ENCODE measurements at regions not wholly inside any gene's neighbourhood (a gene's known extent, or its start where the extent isn't known, plus 50 kb on each side); places are given as distances from the start of the nearest gene placed in this dataset.

DNA sequence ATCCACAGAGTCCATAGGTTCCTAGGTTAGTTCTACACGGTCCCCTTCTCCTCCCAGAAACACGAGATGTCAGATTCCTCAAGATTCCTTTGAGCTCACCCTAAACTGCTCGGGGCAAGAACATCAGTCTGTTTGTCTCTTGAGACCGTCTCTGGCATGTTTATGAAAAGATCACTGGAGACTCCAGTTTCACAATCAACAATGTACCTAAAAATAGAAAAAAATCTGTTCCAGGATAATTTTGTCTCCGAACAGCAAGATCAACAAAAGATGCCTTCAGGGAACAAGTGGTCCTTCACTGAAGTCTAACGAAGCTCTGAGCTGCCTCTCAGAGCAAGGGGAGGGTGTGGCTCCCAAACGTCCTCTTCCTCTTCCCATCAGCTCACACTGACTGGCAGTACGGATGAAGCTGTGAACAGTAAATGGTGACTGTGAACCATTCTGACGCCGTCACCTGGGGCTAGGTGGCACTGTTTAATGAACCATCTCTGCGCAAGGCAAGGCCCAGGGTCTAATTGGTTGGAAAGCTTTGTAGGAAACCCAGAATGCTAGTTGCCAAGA lies 156.2 kb upstream of the LYZL1 start:
- no peak overlapping the region for H3K4me3 ChIP-seq (replicated peaks in 1 of 4; ENCODE audit: control extremely low read depth in 1 of 4, insufficient read depth in 1 of 4, low read depth in 3 of 4, low read length in 4 of 4)
- H3K27ac ChIP-seq (ENCODE audit: insufficient read depth, low read length): no peak overlapping the region
- no peaks in the 10 kb centered on the region for H3K27me3 ChIP-seq (ENCODE audit: control insufficient read depth, insufficient read depth, low read length)
- H3K9ac ChIP-seq (ENCODE audit: insufficient read depth, low read length): no peak overlapping the region
- no peak overlapping the region for H3K4me2 ChIP-seq (ENCODE audit: extremely low read depth, insufficient read depth, low read length)
- H4K20me1 ChIP-seq (ENCODE audit: control insufficient read depth, extremely low read depth, insufficient read depth, low read length): no peaks in the 10 kb centered on the region
- no peaks in the 10 kb centered on the region for H3K9me3 ChIP-seq (ENCODE audit: control insufficient read depth, insufficient read depth, low read depth, low read length)
- no peak overlapping the region for H2AFZ ChIP-seq (ENCODE audit: low read length)
- DNase-seq (ENCODE audit: low read depth in 2 of 2): peak in 1 of 2 donors; percentile 14
- TF ChIP-seq EZH2 (IDR thresholded peaks at IDR 0.05; ENCODE audit: low read length, missing control alignments): no peak
- TF ChIP-seq, protein P1, sequence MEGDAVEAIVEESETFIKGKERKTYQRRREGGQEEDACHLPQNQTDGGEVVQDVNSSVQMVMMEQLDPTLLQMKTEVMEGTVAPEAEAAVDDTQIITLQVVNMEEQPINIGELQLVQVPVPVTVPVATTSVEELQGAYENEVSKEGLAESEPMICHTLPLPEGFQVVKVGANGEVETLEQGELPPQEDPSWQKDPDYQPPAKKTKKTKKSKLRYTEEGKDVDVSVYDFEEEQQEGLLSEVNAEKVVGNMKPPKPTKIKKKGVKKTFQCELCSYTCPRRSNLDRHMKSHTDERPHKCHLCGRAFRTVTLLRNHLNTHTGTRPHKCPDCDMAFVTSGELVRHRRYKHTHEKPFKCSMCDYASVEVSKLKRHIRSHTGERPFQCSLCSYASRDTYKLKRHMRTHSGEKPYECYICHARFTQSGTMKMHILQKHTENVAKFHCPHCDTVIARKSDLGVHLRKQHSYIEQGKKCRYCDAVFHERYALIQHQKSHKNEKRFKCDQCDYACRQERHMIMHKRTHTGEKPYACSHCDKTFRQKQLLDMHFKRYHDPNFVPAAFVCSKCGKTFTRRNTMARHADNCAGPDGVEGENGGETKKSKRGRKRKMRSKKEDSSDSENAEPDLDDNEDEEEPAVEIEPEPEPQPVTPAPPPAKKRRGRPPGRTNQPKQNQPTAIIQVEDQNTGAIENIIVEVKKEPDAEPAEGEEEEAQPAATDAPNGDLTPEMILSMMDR (conservative IDR thresholded peaks at IDR 0.05 in 1 of 2, IDR thresholded peaks at IDR 0.05 in 1 of 2; ENCODE audit: low read depth in 1 of 2, low read length in 2 of 2): no peak
- no peaks in the 10 kb centered on the region for H3K4me1 ChIP-seq (ENCODE audit: control insufficient read depth, extremely low read depth, insufficient read depth, low read length)
- H3K36me3 ChIP-seq (ENCODE audit: control insufficient read depth, insufficient read depth, low read length): no peaks in the 10 kb centered on the region
- no peaks in the 10 kb centered on the region for H3K79me2 ChIP-seq (ENCODE audit: control insufficient read depth, insufficient read depth, low read length)

DNA sequence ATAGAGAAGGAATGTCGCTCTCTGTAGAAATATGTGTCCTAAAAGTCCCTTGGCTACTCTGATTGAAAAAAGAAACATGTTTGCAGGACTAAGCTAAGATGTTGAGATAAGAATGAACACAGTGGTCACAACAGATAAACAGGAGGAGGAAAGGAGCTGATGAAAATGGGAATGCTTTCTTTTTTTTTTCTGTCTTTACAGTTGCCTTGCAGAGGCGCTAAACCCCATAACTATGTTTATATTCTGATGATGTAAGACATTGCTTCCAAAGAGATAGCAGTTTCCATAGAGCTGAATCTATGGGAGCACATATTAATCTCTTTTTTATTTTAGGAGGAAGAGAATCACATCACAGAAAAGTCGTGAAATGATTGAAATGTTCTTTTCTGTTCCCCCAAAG lies 153.5 kb upstream of the LYZL1 start:
- Histone ChIP-seq H3K36me3 (ENCODE audit: control insufficient read depth, insufficient read depth, low read length) (no peaks in the 10 kb centered on the region), H3K4me2 (ENCODE audit: extremely low read depth, insufficient read depth, low read length) (no peak overlapping the region), H3K27ac (ENCODE audit: insufficient read depth, low read length) (no peak overlapping the region), H3K9me3 (ENCODE audit: control insufficient read depth, insufficient read depth, low read depth, low read length) (no peaks in the 10 kb centered on the region), H3K4me3 (replicated peaks in 1 of 4; ENCODE audit: control extremely low read depth in 1 of 4, insufficient read depth in 1 of 4, low read depth in 3 of 4, low read length in 4 of 4) (no peak overlapping the region), H2AFZ (ENCODE audit: low read length) (no peak overlapping the region), H4K20me1 (ENCODE audit: control insufficient read depth, extremely low read depth, insufficient read depth, low read length) (no peaks in the 10 kb centered on the region), H3K9ac (ENCODE audit: insufficient read depth, low read length) (no peak overlapping the region), H3K4me1 (ENCODE audit: control insufficient read depth, extremely low read depth, insufficient read depth, low read length) (peaks cover under 1% of the 10 kb centered on the region), H3K27me3 (ENCODE audit: control insufficient read depth, insufficient read depth, low read length) (no peaks in the 10 kb centered on the region), H3K79me2 (ENCODE audit: control insufficient read depth, insufficient read depth, low read length) (no peaks in the 10 kb centered on the region)
- DNase-seq (ENCODE audit: low read depth in 2 of 2): no peak
- TF ChIP-seq, protein P1 (conservative IDR thresholded peaks at IDR 0.05 in 1 of 2, IDR thresholded peaks at IDR 0.05 in 1 of 2; ENCODE audit: low read depth in 1 of 2, low read length in 2 of 2): no peak
- TF ChIP-seq EZH2 (IDR thresholded peaks at IDR 0.05; ENCODE audit: low read length, missing control alignments): no peak

DNA sequence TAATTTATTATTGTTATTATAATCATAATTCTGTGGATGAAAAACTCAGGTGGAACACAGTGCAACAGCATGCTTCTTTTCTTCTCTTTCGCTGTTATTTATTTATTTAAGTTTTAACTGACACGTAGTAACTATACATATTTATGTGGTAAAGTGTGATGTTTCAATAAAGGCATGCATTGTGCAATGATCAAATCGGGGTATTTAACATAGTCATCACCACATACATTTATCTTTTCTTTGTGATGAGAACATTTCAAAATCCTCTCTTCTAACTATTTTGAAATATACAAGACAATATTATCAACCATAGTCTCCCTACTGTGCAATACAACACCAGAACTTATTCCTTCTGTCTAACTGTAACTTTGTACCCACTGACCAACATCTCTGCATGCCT lies 152.5 kb upstream of the LYZL1 start:
- H2AFZ ChIP-seq (ENCODE audit: low read length): no peak overlapping the region

More for the DNA sequence above, 152.5 kb upstream of the LYZL1 start:
- Histone ChIP-seq H3K4me1 (ENCODE audit: control insufficient read depth, extremely low read depth, insufficient read depth, low read length) (peaks cover 6% of the 10 kb centered on the region), H3K27ac (ENCODE audit: insufficient read depth, low read length) (no peak overlapping the region), H3K4me2 (ENCODE audit: extremely low read depth, insufficient read depth, low read length) (no peak overlapping the region), H3K27me3 (ENCODE audit: control insufficient read depth, insufficient read depth, low read length) (no peaks in the 10 kb centered on the region), H3K4me3 (replicated peaks in 1 of 4; ENCODE audit: control extremely low read depth in 1 of 4, insufficient read depth in 1 of 4, low read depth in 3 of 4, low read length in 4 of 4) (no peak overlapping the region), H3K36me3 (ENCODE audit: control insufficient read depth, insufficient read depth, low read length) (no peaks in the 10 kb centered on the region), H3K9me3 (ENCODE audit: control insufficient read depth, insufficient read depth, low read depth, low read length) (no peaks in the 10 kb centered on the region), H4K20me1 (ENCODE audit: control insufficient read depth, extremely low read depth, insufficient read depth, low read length) (no peaks in the 10 kb centered on the region), H3K79me2 (ENCODE audit: control insufficient read depth, insufficient read depth, low read length) (no peaks in the 10 kb centered on the region), H3K9ac (ENCODE audit: insufficient read depth, low read length) (no peak overlapping the region)
- TF ChIP-seq, protein P1 (conservative IDR thresholded peaks at IDR 0.05 in 1 of 2, IDR thresholded peaks at IDR 0.05 in 1 of 2; ENCODE audit: low read depth in 1 of 2, low read length in 2 of 2): no peak
- TF ChIP-seq EZH2 (IDR thresholded peaks at IDR 0.05; ENCODE audit: low read length, missing control alignments): no peak
- DNase-seq (ENCODE audit: low read depth in 2 of 2): peak; percentile 31 to 62

Data from fibroblast of lung (primary cell).